ENCODE measurements at regions not wholly inside any gene's neighbourhood (a gene's known extent, or its start where the extent isn't known, plus 50 kb on each side); places are given as distances from the start of the nearest gene placed in this dataset.
A peak's percentile ranks its signal among the peaks of the same experiment; 100 is the strongest.

DNA sequence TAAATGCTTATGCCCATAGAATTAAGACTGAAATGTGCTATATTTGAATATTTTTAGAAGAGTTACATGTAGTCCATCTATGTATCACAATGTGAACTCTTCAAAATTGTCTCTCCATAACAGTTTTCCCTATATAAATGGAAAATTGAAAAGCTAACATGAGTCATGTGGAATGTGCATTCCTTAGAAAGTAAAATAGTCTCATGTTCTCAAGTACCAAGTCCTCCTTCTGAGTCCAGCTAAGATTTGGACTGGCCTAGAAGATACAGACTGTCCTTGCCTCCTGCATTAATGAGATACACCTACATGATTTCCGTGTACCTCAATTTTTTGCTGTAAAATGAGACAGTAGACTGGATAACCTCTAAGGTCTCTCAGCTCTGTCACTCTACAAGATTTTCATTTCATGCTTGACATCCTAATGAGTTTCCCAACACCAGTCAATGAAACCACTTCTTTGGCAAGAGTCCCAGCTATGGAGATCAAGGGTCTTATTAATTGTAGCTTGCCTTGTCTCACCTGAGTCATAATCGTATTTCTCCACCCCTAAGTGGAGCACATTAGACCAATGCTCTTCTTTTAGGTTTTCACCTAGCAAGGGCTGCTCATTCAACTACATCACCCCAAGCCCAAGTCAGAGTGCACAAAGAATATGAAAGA lies 350.6 kb upstream of the IL12A start:
- no peaks in the 10 kb centered on the region for H3K79me2 ChIP-seq (ENCODE audit: control insufficient read depth, insufficient read depth, low read length)
- H2AFZ ChIP-seq (ENCODE audit: low read length), result no peak overlapping the region
- H3K4me2 ChIP-seq (ENCODE audit: extremely low read depth, insufficient read depth, low read length), result no peak overlapping the region

DNA sequence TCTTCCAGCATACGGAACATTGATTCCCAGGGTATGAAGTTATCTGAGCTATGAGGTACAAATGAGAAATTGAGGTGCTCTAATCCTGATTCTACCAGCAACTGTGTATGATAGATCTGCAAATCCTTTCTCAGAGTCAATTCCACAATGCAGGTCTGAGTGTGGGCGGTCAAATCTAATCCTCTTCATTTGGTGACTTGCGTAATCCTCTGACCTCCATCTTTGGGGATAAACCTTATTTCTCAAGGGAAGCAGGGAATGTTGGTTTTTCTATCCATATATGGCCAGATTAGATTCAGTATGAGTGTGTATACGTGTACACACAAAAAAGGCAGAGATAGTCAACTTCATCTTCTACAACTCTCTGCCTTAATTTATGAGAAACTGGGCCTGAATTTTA lies 348.4 kb upstream of the IL12A start:
- TF ChIP-seq CTCF (conservative IDR thresholded peaks at IDR 0.05 in 1 of 2, IDR thresholded peaks at IDR 0.05 in 1 of 2; ENCODE audit: low read depth in 1 of 2, low read length in 2 of 2) (no peak), EZH2 (IDR thresholded peaks at IDR 0.05; ENCODE audit: low read length, missing control alignments) (no peak)
- H3K36me3 ChIP-seq (ENCODE audit: control insufficient read depth, insufficient read depth, low read length), result no peaks in the 10 kb centered on the region
- no peak for DNase-seq (ENCODE audit: low read depth in 2 of 2)

More for the DNA sequence above, 350.6 kb upstream of the IL12A start:
- H3K9ac ChIP-seq (ENCODE audit: insufficient read depth, low read length), result no peak overlapping the region
- H3K36me3 ChIP-seq (ENCODE audit: control insufficient read depth, insufficient read depth, low read length), result no peaks in the 10 kb centered on the region
- peak; percentile 53 to 82 for DNase-seq (ENCODE audit: low read depth in 2 of 2)
- H3K27ac ChIP-seq (ENCODE audit: insufficient read depth, low read length), result no peak overlapping the region
- TF ChIP-seq EZH2 (IDR thresholded peaks at IDR 0.05; ENCODE audit: low read length, missing control alignments) (no peak), CTCF (conservative IDR thresholded peaks at IDR 0.05 in 1 of 2, IDR thresholded peaks at IDR 0.05 in 1 of 2; ENCODE audit: low read depth in 1 of 2, low read length in 2 of 2) (no peak)
- no peak overlapping the region for H3K4me3 ChIP-seq (replicated peaks in 1 of 4; ENCODE audit: control extremely low read depth in 1 of 4, insufficient read depth in 1 of 4, low read depth in 3 of 4, low read length in 4 of 4)
- no peaks in the 10 kb centered on the region for H3K27me3 ChIP-seq (ENCODE audit: control insufficient read depth, insufficient read depth, low read length)
- H3K4me1 ChIP-seq (ENCODE audit: control insufficient read depth, extremely low read depth, insufficient read depth, low read length), result peaks cover 14% of the 10 kb centered on the region
- H4K20me1 ChIP-seq (ENCODE audit: control insufficient read depth, extremely low read depth, insufficient read depth, low read length), result no peaks in the 10 kb centered on the region
- no peaks in the 10 kb centered on the region for H3K9me3 ChIP-seq (ENCODE audit: control insufficient read depth, insufficient read depth, low read depth, low read length)

GRCh38 chr3:159643406-159643805 lies 345.2 kb upstream of the IL12A start:
- H3K27ac ChIP-seq (ENCODE audit: insufficient read depth, low read length), result no peak overlapping the region

More for the DNA sequence above, 348.4 kb upstream of the IL12A start:
- no peaks in the 10 kb centered on the region for H4K20me1 ChIP-seq (ENCODE audit: control insufficient read depth, extremely low read depth, insufficient read depth, low read length)
- no peak overlapping the region for H3K9ac ChIP-seq (ENCODE audit: insufficient read depth, low read length)
- H2AFZ ChIP-seq (ENCODE audit: low read length), result no peak overlapping the region
- no peaks in the 10 kb centered on the region for H3K27me3 ChIP-seq (ENCODE audit: control insufficient read depth, insufficient read depth, low read length)
- H3K4me1 ChIP-seq (ENCODE audit: control insufficient read depth, extremely low read depth, insufficient read depth, low read length), result peaks cover 6% of the 10 kb centered on the region
- H3K9me3 ChIP-seq (ENCODE audit: control insufficient read depth, insufficient read depth, low read depth, low read length), result no peaks in the 10 kb centered on the region
- no peak overlapping the region for H3K4me2 ChIP-seq (ENCODE audit: extremely low read depth, insufficient read depth, low read length)
- no peaks in the 10 kb centered on the region for H3K79me2 ChIP-seq (ENCODE audit: control insufficient read depth, insufficient read depth, low read length)
- H3K4me3 ChIP-seq (replicated peaks in 1 of 4; ENCODE audit: control extremely low read depth in 1 of 4, insufficient read depth in 1 of 4, low read depth in 3 of 4, low read length in 4 of 4), result no peak overlapping the region
- H3K27ac ChIP-seq (ENCODE audit: insufficient read depth, low read length), result no peak overlapping the region

More at GRCh38 chr3:159643406-159643805, 345.2 kb upstream of the IL12A start:
- H3K4me3 ChIP-seq (replicated peaks in 1 of 4; ENCODE audit: control extremely low read depth in 1 of 4, insufficient read depth in 1 of 4, low read depth in 3 of 4, low read length in 4 of 4), result no peak overlapping the region
- peaks cover 8% of the 10 kb centered on the region for H3K4me1 ChIP-seq (ENCODE audit: control insufficient read depth, extremely low read depth, insufficient read depth, low read length)
- TF ChIP-seq EZH2 (IDR thresholded peaks at IDR 0.05; ENCODE audit: low read length, missing control alignments) (no peak), CTCF (conservative IDR thresholded peaks at IDR 0.05 in 1 of 2, IDR thresholded peaks at IDR 0.05 in 1 of 2; ENCODE audit: low read depth in 1 of 2, low read length in 2 of 2) (no peak)
- no peaks in the 10 kb centered on the region for H3K79me2 ChIP-seq (ENCODE audit: control insufficient read depth, insufficient read depth, low read length)
- no peaks in the 10 kb centered on the region for H3K27me3 ChIP-seq (ENCODE audit: control insufficient read depth, insufficient read depth, low read length)
- H3K4me2 ChIP-seq (ENCODE audit: extremely low read depth, insufficient read depth, low read length), result no peak overlapping the region
- DNase-seq (ENCODE audit: low read depth in 2 of 2), result no peak
- H3K36me3 ChIP-seq (ENCODE audit: control insufficient read depth, insufficient read depth, low read length), result no peaks in the 10 kb centered on the region
- H3K9me3 ChIP-seq (ENCODE audit: control insufficient read depth, insufficient read depth, low read depth, low read length), result no peaks in the 10 kb centered on the region
- H4K20me1 ChIP-seq (ENCODE audit: control insufficient read depth, extremely low read depth, insufficient read depth, low read length), result no peaks in the 10 kb centered on the region
- no peak overlapping the region for H2AFZ ChIP-seq (ENCODE audit: low read length)
- no peak overlapping the region for H3K9ac ChIP-seq (ENCODE audit: insufficient read depth, low read length)
